Heart right ventricle (tissue), 16 donors: ENCODE measurements at regions not wholly inside any gene's neighbourhood (a gene's known extent, or its start where the extent isn't known, plus 50 kb on each side); places are given as distances from the start of the nearest gene placed in this dataset.

Experiments
- ATAC-seq, 8 donors: fragments of 200-7000 bp; cut with Tn5 transposase; one replicate each; pipeline ENCODE4 v1.9.1; 2020; ENCODE audit warnings: mild to moderate bottlenecking in 8 of 8, moderate library complexity in 8 of 8, moderate number of reproducible peaks in 1 of 8
- DNase-seq, 2 donors: peaks; one replicate each; pipeline ENCODE4 v3.0.0-alpha.2; 2020
- H3K27ac ChIP-seq, 10 donors: fragments of 200-600 bp; sonication (generic) in 2 of 10; one replicate each; pipeline versions ENCODE4 v1.5.0 to v1.8.0; 2020 to 2022; ENCODE audit warnings: mild to moderate bottlenecking in 3 of 10
- H3K27me3 ChIP-seq, 7 donors: fragments of 200-600 bp; one replicate each; pipeline ENCODE4 v1.8.0; 2021 to 2022; ENCODE audit warnings: mild to moderate bottlenecking in 2 of 7
- H3K36me3 ChIP-seq, 9 donors: fragments of 200-600 bp; sonication (generic) in 1 of 9; one replicate each; pipeline versions ENCODE4 v1.5.0 to v1.8.0; 2020 to 2022; ENCODE audit warnings: mild to moderate bottlenecking in 2 of 9
- H3K4me1 ChIP-seq, 9 donors: fragments of 200-600 bp; sonication (generic) in 1 of 9; one replicate each; pipeline versions ENCODE4 v1.5.0 to v1.8.0; 2020 to 2022; ENCODE audit warnings: mild to moderate bottlenecking in 4 of 9
- H3K4me3 ChIP-seq, 10 donors: fragments of 200-600 bp; sonication (generic) in 2 of 10; one replicate each; pipeline versions ENCODE4 v1.5.0 to v1.8.0; 2020 to 2022; ENCODE audit warnings: mild to moderate bottlenecking in 7 of 10, moderate library complexity in 2 of 10
- H3K9me3 ChIP-seq, 11 donors: fragments of 200-600 bp in 10 of 11; sonication (generic) in 2 of 11; one replicate each; pipeline versions ENCODE4 v1.5.0 to v1.8.0; 2013 to 2022; ENCODE audit warnings: mild to moderate bottlenecking in 2 of 11, control low read depth in 1 of 11, moderate library complexity in 1 of 11
- WGBS, 2 donors: extraction: QIAGEN DNeasy Blood & Tissue Kit; methylation state at CpG; one replicate each; pipeline ENCODE4 v1.1.7; 2013; ENCODE audit warnings: inconsistent platforms in 1 of 2; 5-methylcytosine and 5-hydroxymethylcytosine counted together
- intact Hi-C, 10 donors: fragments of 100-400 bp; cut with DNase I; formaldehyde crosslinking; loops; one replicate each; pipeline versions ENCODE4 v1.11.1 to v1.14.2; 2022
- TF ChIP-seq, protein P1 (sequence below), 9 donors: fragments of 200-600 bp; sonication (generic) in 2 of 9; IDR thresholded peaks; one replicate each; pipeline versions ENCODE4 v1.5.0 to v1.8.0; 2021 to 2022; ENCODE audit warnings: antibody characterized with exemption in 9 of 9, mild to moderate bottlenecking in 5 of 9, moderate library complexity in 1 of 9
- donor health status: Arrhythmogenic right ventricular cardiomyopathy.
- donor health status: ischemic (EF 13 %, LVEDD 7.1; RV severe dilation, severe dysfunction).
- donor health status: healthy with polysubstance abuse.
- donor health status: DM: no; HTN: yes; CAD: no.
- donor health status: DM: no; HTN: no; CAD: no.
- donor health status: ischemic (EF 25% LVEDD 6.9; RV normal size, moderate dysfunction).
- donor health status: ischemic (EF 25% LVEDD 5.7; RV mildly dilated, moderate dysfunction).
- donor health status: healthy.
- donor health status: DM: yes; HTN: yes; CAD: no.
- donor health status: Ischemic cardiomyopathy.
- donor health status: ischemic (EF 35%, LVEDD 5.7; RV mildly dilated, moderate dysfunction).
- donor health status: nonischemic (EF 11% LVEDD 7.7; RV severe dilation, severe dysfunction).
- donor health status: DM: yes; HTN: yes; CAD: no.
- donor health status: PGD.
- donor health status: ischemic (EF 29% LVEDD 5.4; RV normal size, mild dysfunction).
- donor health status: nonischemic (EF 23%, LVEDD 6.1; RV moderate dilation, normal function).

DNA sequence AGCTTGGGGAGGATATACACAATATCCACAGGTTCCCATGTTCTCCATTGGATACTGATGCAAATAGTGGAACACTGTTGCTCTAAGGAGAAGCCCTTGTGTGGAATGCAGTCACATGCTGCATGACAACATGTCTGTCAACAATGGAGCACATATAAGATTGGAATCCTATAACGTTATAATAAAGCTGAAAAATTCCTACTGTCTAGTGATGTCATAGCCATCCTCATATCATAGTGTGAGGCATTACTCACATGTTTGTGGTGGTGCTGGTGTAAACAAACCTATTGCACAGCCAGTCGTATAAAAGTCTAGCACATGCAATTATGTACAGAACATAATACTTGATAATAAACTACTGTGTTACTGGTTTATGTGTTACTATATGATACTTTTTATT is 394.7 kb downstream of the FBXO15 start:
- no peaks in the 10 kb centered on the region for H3K4me1 ChIP-seq
- DNase-seq (no peak), ATAC-seq (no peak)
- H3K27me3 ChIP-seq: no peaks in the 10 kb centered on the region
- H3K36me3 ChIP-seq: no peaks in the 10 kb centered on the region
- no peaks in the 10 kb centered on the region for H3K9me3 ChIP-seq
- TF ChIP-seq, protein P1, sequence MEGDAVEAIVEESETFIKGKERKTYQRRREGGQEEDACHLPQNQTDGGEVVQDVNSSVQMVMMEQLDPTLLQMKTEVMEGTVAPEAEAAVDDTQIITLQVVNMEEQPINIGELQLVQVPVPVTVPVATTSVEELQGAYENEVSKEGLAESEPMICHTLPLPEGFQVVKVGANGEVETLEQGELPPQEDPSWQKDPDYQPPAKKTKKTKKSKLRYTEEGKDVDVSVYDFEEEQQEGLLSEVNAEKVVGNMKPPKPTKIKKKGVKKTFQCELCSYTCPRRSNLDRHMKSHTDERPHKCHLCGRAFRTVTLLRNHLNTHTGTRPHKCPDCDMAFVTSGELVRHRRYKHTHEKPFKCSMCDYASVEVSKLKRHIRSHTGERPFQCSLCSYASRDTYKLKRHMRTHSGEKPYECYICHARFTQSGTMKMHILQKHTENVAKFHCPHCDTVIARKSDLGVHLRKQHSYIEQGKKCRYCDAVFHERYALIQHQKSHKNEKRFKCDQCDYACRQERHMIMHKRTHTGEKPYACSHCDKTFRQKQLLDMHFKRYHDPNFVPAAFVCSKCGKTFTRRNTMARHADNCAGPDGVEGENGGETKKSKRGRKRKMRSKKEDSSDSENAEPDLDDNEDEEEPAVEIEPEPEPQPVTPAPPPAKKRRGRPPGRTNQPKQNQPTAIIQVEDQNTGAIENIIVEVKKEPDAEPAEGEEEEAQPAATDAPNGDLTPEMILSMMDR (IDR thresholded peaks at IDR 0.05): no peak
- intact Hi-C loops: no loop called here
- 58 to 59% methylated on average over 2 of the region's 2 CpGs for WGBS, 2 donors
- no peak overlapping the region for H3K27ac ChIP-seq
- H3K4me3 ChIP-seq: no peak overlapping the region

DNA sequence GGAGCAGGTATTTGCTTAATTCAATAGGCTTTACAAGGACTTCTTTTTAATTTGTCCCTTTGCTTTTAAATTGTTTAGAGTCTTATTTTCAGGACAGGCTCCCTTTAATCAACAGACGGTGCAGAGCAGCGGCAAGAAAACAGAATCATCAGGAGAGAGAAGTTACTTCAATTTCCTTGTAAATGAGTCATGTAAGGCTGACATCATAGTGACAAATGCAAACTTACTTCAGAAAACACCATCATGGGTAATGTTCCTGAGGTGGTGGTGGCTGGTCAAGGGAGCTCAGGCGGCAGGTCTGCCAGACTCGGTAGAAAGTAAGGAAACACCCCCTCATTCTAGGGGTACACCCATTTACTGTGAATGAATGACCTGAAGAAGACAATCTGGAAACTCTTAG is 395.1 kb downstream of the FBXO15 start:
- TF ChIP-seq, protein P1 (IDR thresholded peaks at IDR 0.05): no peak
- intact Hi-C loops: no loop called here
- 58 to 65% methylated on average over 4 of the region's 4 CpGs for WGBS, 2 donors
- no peaks in the 10 kb centered on the region for H3K4me1 ChIP-seq
- H3K36me3 ChIP-seq: no peaks in the 10 kb centered on the region
- ATAC-seq (no peak), DNase-seq (no peak)
- H3K27ac ChIP-seq: no peak overlapping the region
- no peaks in the 10 kb centered on the region for H3K9me3 ChIP-seq
- no peaks in the 10 kb centered on the region for H3K27me3 ChIP-seq
- H3K4me3 ChIP-seq: no peak overlapping the region

DNA sequence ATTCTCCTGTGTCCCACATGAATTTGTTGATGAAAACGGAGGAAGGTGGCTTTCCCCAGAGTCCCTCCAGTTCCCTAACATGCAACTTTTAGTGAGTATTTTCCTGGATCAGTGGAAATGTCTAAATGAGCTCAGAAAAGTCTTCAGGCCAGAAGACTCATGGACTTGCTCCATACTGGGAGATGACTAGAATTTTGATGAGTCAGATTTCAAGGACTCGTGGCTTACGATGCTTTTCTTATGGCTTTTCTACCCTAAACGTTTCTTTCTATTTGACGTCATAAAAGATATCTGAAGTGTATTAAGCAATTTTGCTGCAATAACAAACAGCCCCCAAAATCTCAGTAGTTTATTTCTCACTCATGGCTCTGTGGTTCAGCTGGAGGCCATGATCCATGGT is 397.6 kb downstream of the FBXO15 start:
- intact Hi-C loops: no loop called here
- Histone ChIP-seq H3K4me1 (no peaks in the 10 kb centered on the region), H3K9me3 (no peaks in the 10 kb centered on the region), H3K36me3 (no peaks in the 10 kb centered on the region), H3K27me3 (no peaks in the 10 kb centered on the region), H3K4me3 (no peak overlapping the region), H3K27ac (no peak overlapping the region)
- TF ChIP-seq, protein P1 (IDR thresholded peaks at IDR 0.05): no peak
- DNase-seq (no peak), ATAC-seq (no peak)
- WGBS, 2 donors: 93 to 95% methylated on average over 5 of the region's 5 CpGs

DNA sequence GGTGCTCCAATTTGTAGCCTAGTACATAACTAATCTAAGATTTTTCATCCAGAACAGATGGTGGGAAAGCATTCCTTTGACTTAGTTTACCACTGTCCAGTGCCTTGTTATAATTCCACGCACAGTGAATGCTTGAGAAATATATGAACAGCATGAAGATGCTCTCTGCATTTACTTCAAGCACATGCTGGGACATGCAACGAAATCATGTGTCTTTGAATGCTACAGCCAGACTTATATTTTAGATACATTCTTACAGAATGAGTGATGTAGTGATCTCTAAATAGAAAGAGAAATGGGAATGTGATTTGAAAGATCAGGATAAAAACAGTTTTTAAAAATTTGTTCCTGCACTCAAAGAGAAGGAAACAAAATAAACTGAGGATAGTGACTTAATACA is 398.3 kb downstream of the FBXO15 start:
- H3K27me3 ChIP-seq: no peaks in the 10 kb centered on the region
- intact Hi-C loops: loop anchor here in 1 of 10 donors (10.0 kb wide), 1 partner anchor 65 kb away; no protein-coding TSS in a partner anchor
- no peak overlapping the region for H3K4me3 ChIP-seq
- H3K9me3 ChIP-seq: no peaks in the 10 kb centered on the region
- no peak overlapping the region for H3K27ac ChIP-seq
- WGBS, 2 donors: 84 to 90% methylated on average over 2 of the region's 2 CpGs
- no peaks in the 10 kb centered on the region for H3K4me1 ChIP-seq
- ATAC-seq: no peak
- no peaks in the 10 kb centered on the region for H3K36me3 ChIP-seq
- TF ChIP-seq, protein P1 (IDR thresholded peaks at IDR 0.05): no peak
- no peak for DNase-seq
